ENCODE measurements at regions not wholly inside any gene's neighbourhood (a gene's known extent, or its start where the extent isn't known, plus 50 kb on each side); places are given as distances from the start of the nearest gene placed in this dataset.

DNA sequence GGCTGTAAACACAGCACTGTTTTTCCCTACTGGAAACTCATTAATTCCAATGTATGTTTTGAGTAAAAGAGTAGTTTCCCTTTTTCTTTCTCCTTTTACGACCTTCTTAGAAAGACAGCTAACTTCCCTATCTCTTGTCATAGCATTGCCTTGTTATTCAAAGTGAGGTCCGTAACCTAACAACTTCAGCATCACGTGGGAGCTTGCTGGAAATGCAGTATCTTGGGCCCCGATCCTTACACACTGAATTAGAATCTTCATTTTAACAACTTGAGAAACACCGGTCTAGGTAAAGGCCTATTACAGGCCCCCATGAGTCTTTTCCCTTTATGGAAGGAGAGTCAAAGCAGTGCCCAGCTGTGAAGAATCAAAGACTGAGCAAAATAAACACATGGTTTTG is 230.7 kb upstream of the PRKD1 start:
- H3K9ac ChIP-seq: no peak overlapping the region
- H3K79me2 ChIP-seq: no peaks in the 10 kb centered on the region
- H3K4me3 ChIP-seq (ENCODE audit: low read depth, low read length): no peak overlapping the region
- H3K9me3 ChIP-seq (ENCODE audit: control insufficient read depth, low read length): no peaks in the 10 kb centered on the region
- no peak overlapping the region for H3K27ac ChIP-seq
- H3K4me2 ChIP-seq (ENCODE audit: low read length): no peak overlapping the region
- TF ChIP-seq CTCF (IDR thresholded peaks at IDR 0.05): no peak
- no peaks in the 10 kb centered on the region for H3K36me3 ChIP-seq (ENCODE audit: control insufficient read depth, insufficient read depth, low read length)
- H2AFZ ChIP-seq: no peak overlapping the region
- H3K4me1 ChIP-seq: no peaks in the 10 kb centered on the region
- H3K27me3 ChIP-seq (ENCODE audit: control insufficient read depth, insufficient read depth, low read length): no peaks in the 10 kb centered on the region

DNA sequence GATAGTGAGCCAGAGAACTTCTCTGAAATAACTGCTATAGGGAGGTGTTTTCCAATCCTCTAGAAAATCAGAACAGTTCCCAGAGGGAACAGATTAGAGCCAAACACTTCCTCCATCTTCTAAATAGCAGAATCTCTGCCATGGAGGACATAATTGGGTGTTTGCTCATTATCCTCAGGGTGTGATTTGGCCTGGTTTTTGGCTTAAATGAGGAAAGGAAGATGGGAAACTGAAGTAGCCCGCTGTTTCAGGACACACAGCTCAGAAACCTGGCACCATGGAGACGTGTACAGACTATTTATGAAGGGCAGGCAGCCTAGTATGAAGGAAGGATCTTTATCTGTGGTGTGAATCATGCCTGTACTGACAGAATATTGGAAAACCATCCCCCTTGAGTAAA is 231.7 kb upstream of the PRKD1 start:
- Histone ChIP-seq H3K36me3 (ENCODE audit: control insufficient read depth, insufficient read depth, low read length) (no peaks in the 10 kb centered on the region), H2AFZ (no peak overlapping the region), H3K9me3 (ENCODE audit: control insufficient read depth, low read length) (no peaks in the 10 kb centered on the region), H3K9ac (no peak overlapping the region), H3K4me3 (ENCODE audit: low read depth, low read length) (no peak overlapping the region), H3K79me2 (no peaks in the 10 kb centered on the region), H3K27ac (no peak overlapping the region), H3K4me1 (no peaks in the 10 kb centered on the region), H3K27me3 (ENCODE audit: control insufficient read depth, insufficient read depth, low read length) (no peaks in the 10 kb centered on the region), H3K4me2 (ENCODE audit: low read length) (no peak overlapping the region)
- TF ChIP-seq CTCF (IDR thresholded peaks at IDR 0.05): no peak

- Histone ChIP-seq H3K27ac (no peak overlapping the region), H2AFZ (no peak overlapping the region), H3K9ac (no peak overlapping the region), H3K4me1 (no peaks in the 10 kb centered on the region), H3K4me2 (ENCODE audit: low read length) (no peak overlapping the region), H3K79me2 (no peaks in the 10 kb centered on the region), H3K4me3 (ENCODE audit: low read depth, low read length) (no peak overlapping the region), H3K9me3 (ENCODE audit: control insufficient read depth, low read length) (no peaks in the 10 kb centered on the region), H3K36me3 (ENCODE audit: control insufficient read depth, insufficient read depth, low read length) (no peaks in the 10 kb centered on the region), H3K27me3 (ENCODE audit: control insufficient read depth, insufficient read depth, low read length) (no peaks in the 10 kb centered on the region)
- TF ChIP-seq CTCF (IDR thresholded peaks at IDR 0.05): no peak
These were observed 233.0 kb upstream of the PRKD1 start for GRCh38 chr14:30160608-30161007.

DNA sequence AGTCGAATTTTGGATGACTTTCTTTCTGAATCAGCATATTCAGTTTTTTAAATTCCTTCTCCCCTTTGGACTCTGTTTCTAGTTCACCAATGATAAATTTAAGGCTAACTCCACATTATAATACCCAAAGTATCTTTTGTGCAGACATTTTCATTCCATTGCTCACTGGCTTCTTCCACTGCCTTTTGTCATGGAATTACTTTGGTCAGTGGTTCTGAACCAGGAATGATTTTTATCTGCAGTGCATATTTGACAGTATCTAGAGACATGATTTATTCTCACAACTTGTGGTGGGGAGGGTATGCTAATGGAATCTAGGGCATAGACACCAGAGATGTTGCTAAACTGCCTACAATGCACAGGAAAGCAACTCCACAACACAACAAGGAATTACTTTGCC is 234.4 kb upstream of the PRKD1 start:
- H3K4me2 ChIP-seq (ENCODE audit: low read length): no peak overlapping the region
- no peak overlapping the region for H2AFZ ChIP-seq

More for the DNA sequence above, 234.4 kb upstream of the PRKD1 start:
- Histone ChIP-seq H3K27ac (no peak overlapping the region), H3K27me3 (ENCODE audit: control insufficient read depth, insufficient read depth, low read length) (no peaks in the 10 kb centered on the region), H3K9ac (no peak overlapping the region), H3K4me3 (ENCODE audit: low read depth, low read length) (no peak overlapping the region), H3K9me3 (ENCODE audit: control insufficient read depth, low read length) (no peaks in the 10 kb centered on the region), H3K79me2 (no peaks in the 10 kb centered on the region), H3K36me3 (ENCODE audit: control insufficient read depth, insufficient read depth, low read length) (no peaks in the 10 kb centered on the region), H3K4me1 (no peaks in the 10 kb centered on the region)
- no peak for TF ChIP-seq CTCF (IDR thresholded peaks at IDR 0.05)
